Thyroid gland (tissue), 4 donors: ENCODE measurements at regions not wholly inside any gene's neighbourhood (a gene's known extent, or its start where the extent isn't known, plus 50 kb on each side); places are given as distances from the start of the nearest gene placed in this dataset.

Experiments
- DNase-seq, 2 donors: peaks; one replicate each; pipeline ENCODE4 v3.0.0-alpha.2; 2019
- H3K27ac ChIP-seq, 3 donors: fragments of 200-600 bp; sonication (generic); 1 replicate in 2 of 3; 2 replicates in 1 of 3; pipeline ENCODE4 v1.5.1; 2016 to 2019; ENCODE audit warnings: mild to moderate bottlenecking in 1 of 3, moderate library complexity in 1 of 3
- H3K27me3 ChIP-seq: fragments of 200-600 bp; sonication (generic); one replicate; pipeline ENCODE4 v1.5.1; 2019
- H3K36me3 ChIP-seq, 2 donors: fragments of 200-600 bp; sonication (generic); one replicate each; pipeline ENCODE4 v1.5.1; 2016 to 2019
- H3K4me1 ChIP-seq, 2 donors: fragments of 200-600 bp; sonication (generic); one replicate each; pipeline ENCODE4 v1.5.1; 2017 to 2019
- H3K4me3 ChIP-seq, 3 donors: fragments of 200-600 bp; sonication (generic); replicated peaks in 1 of 3; 1 replicate in 2 of 3; 2 replicates in 1 of 3; pipeline ENCODE4 v1.5.1; 2016; ENCODE audit warnings: mild to moderate bottlenecking in 1 of 3
- H3K9me3 ChIP-seq: fragments of 200-600 bp; sonication (generic); one replicate; pipeline ENCODE4 v1.5.1; 2017
- POLR2A ChIP-seq, 2 donors: fragments of 450-650 bp; IDR thresholded peaks; one replicate each; pipeline ENCODE4 v1.6.1; 2017; ENCODE audit warnings: antibody characterized with exemption in 2 of 2, mild to moderate bottlenecking in 2 of 2, moderate library complexity in 1 of 2
- WGBS, 2 donors: methylation state at CpG; one replicate each; pipeline ENCODE4 v1.1.5; 2017; 5-methylcytosine and 5-hydroxymethylcytosine counted together
- intact Hi-C: fragments of 100-400 bp; cut with DNase I; formaldehyde crosslinking; loops from one replicate; pipeline ENCODE4 v1.15.1; 2023
- TF ChIP-seq, protein P1 (sequence below), 6 experiments: fragments of 200-600 bp in 3 of 6; fragments of 450-650 bp in 3 of 6; sonication (generic) in 3 of 6; IDR thresholded peaks; one replicate each; pipeline ENCODE4 v1.5.1; 2016 to 2019; ENCODE audit warnings: antibody characterized with exemption in 6 of 6, mild to moderate bottlenecking in 2 of 6, inconsistent platforms in 1 of 6, moderate library complexity in 1 of 6

DNA sequence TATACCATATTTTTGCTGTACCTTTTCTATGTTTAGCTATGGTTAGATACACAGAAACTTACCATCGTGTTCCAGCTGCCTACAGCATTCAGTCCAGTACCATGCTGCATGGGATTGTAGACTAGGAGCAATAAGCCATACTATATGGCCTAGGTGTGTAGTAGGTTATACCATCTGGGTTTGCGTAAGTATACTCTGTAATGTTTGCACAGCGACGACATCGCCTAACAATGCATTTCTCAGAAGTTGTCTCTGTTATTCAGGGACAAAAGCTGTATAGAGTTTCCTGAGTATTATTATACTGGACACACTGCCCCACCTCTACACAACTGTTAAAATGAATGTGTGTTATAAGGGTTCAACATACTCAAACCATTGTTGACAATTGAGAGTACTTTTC is 93.8 kb upstream of the MKI67 start:
- no peak for TF ChIP-seq POLR2A (IDR thresholded peaks at IDR 0.05)

GRCh38 chr10:128221117-128221516 is 94.9 kb upstream of the MKI67 start:
- Histone ChIP-seq H3K27me3 (no peaks in the 10 kb centered on the region), H3K27ac (no peak overlapping the region), H3K36me3 (no peaks in the 10 kb centered on the region), H3K4me1 (no peaks in the 10 kb centered on the region), H3K4me3 (no peak overlapping the region), H3K9me3 (no peaks in the 10 kb centered on the region)
- TF ChIP-seq, protein P1, sequence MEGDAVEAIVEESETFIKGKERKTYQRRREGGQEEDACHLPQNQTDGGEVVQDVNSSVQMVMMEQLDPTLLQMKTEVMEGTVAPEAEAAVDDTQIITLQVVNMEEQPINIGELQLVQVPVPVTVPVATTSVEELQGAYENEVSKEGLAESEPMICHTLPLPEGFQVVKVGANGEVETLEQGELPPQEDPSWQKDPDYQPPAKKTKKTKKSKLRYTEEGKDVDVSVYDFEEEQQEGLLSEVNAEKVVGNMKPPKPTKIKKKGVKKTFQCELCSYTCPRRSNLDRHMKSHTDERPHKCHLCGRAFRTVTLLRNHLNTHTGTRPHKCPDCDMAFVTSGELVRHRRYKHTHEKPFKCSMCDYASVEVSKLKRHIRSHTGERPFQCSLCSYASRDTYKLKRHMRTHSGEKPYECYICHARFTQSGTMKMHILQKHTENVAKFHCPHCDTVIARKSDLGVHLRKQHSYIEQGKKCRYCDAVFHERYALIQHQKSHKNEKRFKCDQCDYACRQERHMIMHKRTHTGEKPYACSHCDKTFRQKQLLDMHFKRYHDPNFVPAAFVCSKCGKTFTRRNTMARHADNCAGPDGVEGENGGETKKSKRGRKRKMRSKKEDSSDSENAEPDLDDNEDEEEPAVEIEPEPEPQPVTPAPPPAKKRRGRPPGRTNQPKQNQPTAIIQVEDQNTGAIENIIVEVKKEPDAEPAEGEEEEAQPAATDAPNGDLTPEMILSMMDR (IDR thresholded peaks at IDR 0.05): no peak
- no peak for TF ChIP-seq POLR2A (IDR thresholded peaks at IDR 0.05)
- WGBS, 2 donors: 66 to 75% methylated on average over 11 of the region's 11 CpGs
- no peak for DNase-seq
- intact Hi-C loops: no loop called here

More for the DNA sequence above, 93.8 kb upstream of the MKI67 start:
- 89 to 96% methylated on average over 5 of the region's 5 CpGs for WGBS, 2 donors
- Histone ChIP-seq H3K9me3 (no peaks in the 10 kb centered on the region), H3K36me3 (no peaks in the 10 kb centered on the region), H3K4me3 (no peak overlapping the region), H3K27me3 (no peaks in the 10 kb centered on the region), H3K4me1 (no peaks in the 10 kb centered on the region), H3K27ac (no peak overlapping the region)
- intact Hi-C loops: no loop called here
- DNase-seq: no peak

DNA sequence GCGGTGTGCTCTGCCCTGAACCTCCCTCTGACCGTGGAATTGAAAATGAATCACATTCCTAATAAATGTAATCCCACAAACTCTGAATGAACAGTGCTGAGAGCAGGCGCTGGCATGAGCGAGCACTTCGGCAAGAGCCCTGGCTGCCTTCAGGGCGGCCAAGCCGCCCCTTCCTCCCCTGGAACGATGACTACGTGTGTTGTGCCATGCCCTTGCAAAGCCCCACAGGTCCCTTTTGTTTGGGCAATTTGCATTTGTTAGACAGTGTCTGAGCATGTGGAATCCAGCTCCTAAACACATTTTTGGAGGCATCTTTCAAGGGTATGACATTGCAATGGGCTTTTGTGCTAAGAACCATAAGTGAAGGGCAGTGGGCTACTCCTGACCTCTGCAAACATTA is 95.6 kb upstream of the MKI67 start:
- Histone ChIP-seq H3K4me3 (no peak overlapping the region), H3K4me1 (no peaks in the 10 kb centered on the region), H3K27me3 (no peaks in the 10 kb centered on the region), H3K27ac (no peak overlapping the region), H3K9me3 (no peaks in the 10 kb centered on the region), H3K36me3 (no peaks in the 10 kb centered on the region)
- intact Hi-C loops: no loop called here
- DNase-seq: no peak
- 76 to 88% methylated on average over 9 of the region's 9 CpGs for WGBS, 2 donors
- TF ChIP-seq, protein P1 (IDR thresholded peaks at IDR 0.05): no peak
- no peak for TF ChIP-seq POLR2A (IDR thresholded peaks at IDR 0.05)

DNA sequence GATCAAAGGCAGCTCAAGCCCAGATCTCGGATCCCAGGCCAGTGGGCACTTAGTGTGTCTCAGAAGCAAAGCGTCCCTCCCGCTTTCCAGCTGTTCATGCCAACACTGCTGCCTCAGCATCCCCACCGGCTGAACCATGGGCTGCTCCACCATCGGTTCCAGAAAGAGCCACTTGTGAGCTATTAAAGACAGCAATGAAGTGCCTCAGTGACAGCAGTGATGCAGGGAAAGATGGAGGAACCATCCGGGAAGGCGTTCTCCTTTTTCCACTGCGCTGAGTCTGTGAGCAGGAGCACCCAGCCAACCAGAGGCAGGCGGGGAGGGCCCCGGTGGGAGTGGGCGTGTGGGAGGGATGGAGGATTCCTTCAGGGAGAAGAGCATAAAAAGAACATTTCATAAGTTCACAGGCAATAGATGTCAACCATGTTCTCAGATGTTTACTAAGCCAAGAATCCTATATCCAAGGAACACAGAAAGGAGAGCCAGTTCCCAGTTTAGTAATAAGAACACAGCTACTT is 96.2 kb upstream of the MKI67 start:
- Histone ChIP-seq H3K4me3 (no peak overlapping the region), H3K27me3 (no peaks in the 10 kb centered on the region), H3K36me3 (no peaks in the 10 kb centered on the region), H3K9me3 (no peaks in the 10 kb centered on the region), H3K4me1 (no peaks in the 10 kb centered on the region), H3K27ac (no peak overlapping the region)
- 72 to 83% methylated on average over 11 of the region's 11 CpGs for WGBS, 2 donors
- intact Hi-C loops: no loop called here
- TF ChIP-seq, protein P1 (IDR thresholded peaks at IDR 0.05): no peak
- TF ChIP-seq POLR2A (IDR thresholded peaks at IDR 0.05): no peak
- no peak for DNase-seq

- Histone ChIP-seq H3K36me3 (no peaks in the 10 kb centered on the region), H3K27me3 (no peaks in the 10 kb centered on the region), H3K9me3 (no peaks in the 10 kb centered on the region), H3K4me3 (no peak overlapping the region), H3K4me1 (no peaks in the 10 kb centered on the region), H3K27ac (no peak overlapping the region)
- intact Hi-C loops: no loop called here
- no peak for DNase-seq
- TF ChIP-seq, protein P1 (IDR thresholded peaks at IDR 0.05): no peak
- no peak for TF ChIP-seq POLR2A (IDR thresholded peaks at IDR 0.05)
These were observed 104.2 kb upstream of the MKI67 start for GRCh38 chr10:128230401-128230800.

DNA sequence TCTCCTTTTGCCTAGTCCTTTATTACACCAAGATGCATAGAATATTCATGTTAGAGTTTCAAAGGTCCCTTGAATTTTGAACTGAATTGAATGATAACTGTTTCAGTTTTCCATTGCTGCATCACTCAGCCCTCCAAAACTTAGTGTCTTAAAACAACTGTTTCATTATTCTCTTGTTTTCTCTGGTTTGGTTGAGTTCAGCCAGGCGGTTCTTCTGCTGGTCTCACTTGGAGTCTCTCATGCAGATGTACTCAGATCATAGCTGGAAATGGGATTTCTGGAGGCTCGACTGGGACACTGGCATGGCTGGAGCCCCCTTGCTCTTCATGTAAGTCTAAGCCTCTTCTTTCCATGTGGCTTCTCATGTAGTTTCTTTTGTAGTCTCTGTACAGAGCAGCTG is 107.2 kb upstream of the MKI67 start:
- Histone ChIP-seq H3K4me1 (no peaks in the 10 kb centered on the region), H3K4me3 (no peak overlapping the region), H3K9me3 (no peaks in the 10 kb centered on the region), H3K27me3 (no peaks in the 10 kb centered on the region), H3K27ac (no peak overlapping the region), H3K36me3 (no peaks in the 10 kb centered on the region)
- TF ChIP-seq, protein P1 (IDR thresholded peaks at IDR 0.05): no peak
- no peak for TF ChIP-seq POLR2A (IDR thresholded peaks at IDR 0.05)
- intact Hi-C loops: no loop called here
- no peak for DNase-seq
- WGBS, 2 donors: 80 to 87% methylated on average over 2 of the region's 2 CpGs
